GM12878 (cell line): ENCODE measurements at regions not wholly inside any gene's neighbourhood (a gene's known extent, or its start where the extent isn't known, plus 50 kb on each side); places are given as distances from the start of the nearest gene placed in this dataset.

Experiments
- ATAC-seq: fragments of 200-7000 bp; cut with Tn5 transposase; 3 replicates; pipeline ENCODE4 v1.9.1; 2020; ENCODE audit warnings: mild to moderate bottlenecking, moderate library complexity
- BruUV-seq: library from RNA; stranded (reverse); fragments of 400-500 nt; replicated peaks from 2 replicates; lab custom pipeline; 2021; lab: Mats Ljungman, UMichigan
- CTCF ChIA-PET: fragments of 300-600 bp; sonication (Branson Sonifier 250); formaldehyde crosslinking; extraction: SDS; loops from one replicate; lab custom pipeline; 2021; ENCODE audit warnings: inconsistent platforms; lab: Yijun Ruan, JAX
- POLR2A ChIA-PET: fragments of 350-600 bp; formaldehyde crosslinking; extraction: SDS; loops from one replicate; lab custom pipeline; 2021; ENCODE audit warnings: inconsistent platforms; lab: Charles Lee
- RAD21 ChIA-PET: fragments of 300-600 bp; sonication (Branson Sonifier 250); formaldehyde crosslinking; loops from one replicate; lab custom pipeline; 2023; ENCODE audit warnings: antibody characterized with exemption; ENCODE audit not compliant: unreplicated experiment; lab: Charles Lee
- SMC1A ChIA-PET: fragments of 300-600 bp; sonication (Branson Sonifier 250); formaldehyde crosslinking; loops from one replicate; lab custom pipeline; 2023; ENCODE audit not compliant: unreplicated experiment, uncharacterized antibody; lab: Charles Lee
- DNase-seq: peaks from one replicate; pipeline ENCODE4 v3.0.0-alpha.2; 2011; ENCODE audit warnings: low read depth, low spot score
- FAIRE-seq: peaks from 3 replicates; lab custom pipeline; 2011; peaks lifted over from hg19 to GRCh38; lab: Jason Lieb, UNC
- H2AFZ ChIP-seq: 2 replicates; pipeline ENCODE4 v1.6.0; 2011; ENCODE audit warnings: low read depth, low read length, control low read depth; ENCODE audit not compliant: control insufficient read depth
- H3K27ac ChIP-seq: 2 replicates; pipeline ENCODE4 v1.5.1; 2011; ENCODE audit warnings: control low read depth; ENCODE audit not compliant: control insufficient read depth, insufficient read depth
- H3K27me3 ChIP-seq, 2 experiments: replicated peaks in 1 of 2; 2 replicates each; pipeline versions ENCODE4 v1.6.0 to v1.6.1; 2011; ENCODE audit warnings: low read length in 1 of 2; ENCODE audit not compliant: control insufficient read depth in 2 of 2, insufficient read depth in 2 of 2
- H3K36me3 ChIP-seq, 2 experiments: 2 replicates each; pipeline ENCODE4 v1.5.1; 2011; ENCODE audit warnings: low read length in 1 of 2; ENCODE audit not compliant: control insufficient read depth in 2 of 2, insufficient read depth in 2 of 2
- H3K4me1 ChIP-seq: 2 replicates; pipeline ENCODE4 v1.6.1; 2011; ENCODE audit warnings: mild to moderate bottlenecking, low read length, moderate library complexity, mixed read lengths; ENCODE audit not compliant: control insufficient read depth, insufficient read depth
- H3K4me2 ChIP-seq: 2 replicates; pipeline ENCODE4 v1.6.0; 2011; ENCODE audit warnings: control low read depth; ENCODE audit not compliant: control insufficient read depth, insufficient read depth
- H3K4me3 ChIP-seq: fragments of 200-600 bp; sonication (generic); 2 replicates; pipeline ENCODE4 v1.5.1; 2016
- H3K79me2 ChIP-seq: 2 replicates; pipeline ENCODE4 v1.6.0; 2011; ENCODE audit warnings: low read length; ENCODE audit not compliant: control insufficient read depth, insufficient read depth
- H3K9ac ChIP-seq: 2 replicates; pipeline ENCODE4 v1.8.0; 2011; ENCODE audit warnings: low read length, control low read depth, mixed read lengths; ENCODE audit not compliant: control insufficient read depth, insufficient read depth
- H3K9me3 ChIP-seq: replicated peaks from 3 replicates; pipeline ENCODE4 v1.5.1; 2011; ENCODE audit warnings: mild to moderate bottlenecking, low read length; ENCODE audit not compliant: control insufficient read depth, insufficient read depth
- H4K20me1 ChIP-seq: 2 replicates; pipeline ENCODE4 v1.6.0; 2011; ENCODE audit not compliant: control insufficient read depth, insufficient read depth
- BMI1 ChIP-seq: fragments of 450-650 bp; IDR thresholded peaks from 2 replicates; pipeline ENCODE4 v1.6.1; 2016; ENCODE audit warnings: mild to moderate bottlenecking, moderate library complexity, borderline replicate concordance
- EP300 ChIP-seq, 2 experiments: fragments of 150-350 bp in 1 of 2; IDR thresholded peaks; 2 replicates each; pipeline ENCODE4 v1.6.1; 2011 to 2012; ENCODE audit warnings: low read depth in 2 of 2, low read length in 2 of 2, borderline replicate concordance in 1 of 2, improper control_type of control experiment in 1 of 2, inconsistent platforms in 1 of 2; ENCODE audit not compliant: control insufficient read depth in 1 of 2
- FOXK2 ChIP-seq: fragments of 450-650 bp; IDR thresholded peaks from 2 replicates; pipeline ENCODE4 v1.6.1; 2017; ENCODE audit warnings: mild to moderate bottlenecking, moderate library complexity
- KDM1A ChIP-seq: fragments of 200-600 bp; sonication (generic); IDR thresholded peaks from 2 replicates; pipeline ENCODE4 v1.6.1; 2016; ENCODE audit warnings: borderline replicate concordance
- POLR2AphosphoS5 ChIP-seq: IDR thresholded peaks from 2 replicates; pipeline ENCODE4 v1.6.1; 2011; ENCODE audit warnings: mild to moderate bottlenecking, low read length, inconsistent platforms
- RCOR1 ChIP-seq: conservative IDR thresholded peaks from 2 replicates; pipeline ENCODE4 v1.6.1; 2012; ENCODE audit warnings: low read depth, low read length, improper control_type of control experiment
- SMAD1 ChIP-seq: fragments of 450-650 bp; IDR thresholded peaks from 2 replicates; pipeline ENCODE4 v1.6.1; 2018; ENCODE audit warnings: mild to moderate bottlenecking, low read depth; ENCODE audit not compliant: partially characterized antibody
- TAF1 ChIP-seq: IDR thresholded peaks from 2 replicates; pipeline ENCODE4 v1.6.1; 2011; ENCODE audit warnings: mild to moderate bottlenecking, low read depth, low read length, borderline replicate concordance
- TBL1XR1 ChIP-seq: IDR thresholded peaks from 2 replicates; pipeline ENCODE4 v1.6.1; 2012; ENCODE audit warnings: low read depth, low read length, improper control_type of control experiment
- WRNIP1 ChIP-seq: IDR thresholded peaks from 2 replicates; pipeline ENCODE4 v1.6.1; 2011; ENCODE audit warnings: low read depth, low read length, improper control_type of control experiment, borderline replicate concordance
- WGBS: methylation state at CpG from one replicate; pipeline ENCODE4 v1.1.6; 2016; ENCODE audit warnings: low lambda C conversion rate; ENCODE audit not compliant: insufficient replicate concordance, insufficient coverage; ENCODE audit errors: missing lambda C conversion rate; 5-methylcytosine and 5-hydroxymethylcytosine counted together
- in situ Hi-C: fragments of 300-500 bp; cut with MboI; formaldehyde crosslinking; loops from 9 replicates; pipeline ENCODE4 v1.14.3; 2018; ENCODE audit warnings: mixed read lengths
- intact Hi-C: fragments of 100-400 bp; cut with micrococcal nuclease; formaldehyde crosslinking; loops from one replicate; pipeline ENCODE4 v1.14.2; 2022; ENCODE audit not compliant: unreplicated experiment
- TF ChIP-seq, protein P1 (sequence below): IDR thresholded peaks from 2 replicates; pipeline ENCODE4 v1.6.1; 2011; ENCODE audit warnings: borderline replicate concordance, low read depth, mild to moderate bottlenecking, moderate library complexity, mixed read lengths, low read length; ENCODE audit not compliant: insufficient read depth; ENCODE audit errors: extremely low read length
- TF ChIP-seq, protein P2 (sequence below): fragments of 450-650 bp; IDR thresholded peaks from 2 replicates; pipeline ENCODE4 v1.6.1; 2016; ENCODE audit warnings: mild to moderate bottlenecking, moderate library complexity, borderline replicate concordance
- TF ChIP-seq, protein P3 (sequence below): fragments of 450-650 bp; formaldehyde crosslinking; IDR thresholded peaks from 2 replicates; pipeline ENCODE4 v1.5.0; 2022; ENCODE audit warnings: mild to moderate bottlenecking, missing genetic modification characterization

DNA sequence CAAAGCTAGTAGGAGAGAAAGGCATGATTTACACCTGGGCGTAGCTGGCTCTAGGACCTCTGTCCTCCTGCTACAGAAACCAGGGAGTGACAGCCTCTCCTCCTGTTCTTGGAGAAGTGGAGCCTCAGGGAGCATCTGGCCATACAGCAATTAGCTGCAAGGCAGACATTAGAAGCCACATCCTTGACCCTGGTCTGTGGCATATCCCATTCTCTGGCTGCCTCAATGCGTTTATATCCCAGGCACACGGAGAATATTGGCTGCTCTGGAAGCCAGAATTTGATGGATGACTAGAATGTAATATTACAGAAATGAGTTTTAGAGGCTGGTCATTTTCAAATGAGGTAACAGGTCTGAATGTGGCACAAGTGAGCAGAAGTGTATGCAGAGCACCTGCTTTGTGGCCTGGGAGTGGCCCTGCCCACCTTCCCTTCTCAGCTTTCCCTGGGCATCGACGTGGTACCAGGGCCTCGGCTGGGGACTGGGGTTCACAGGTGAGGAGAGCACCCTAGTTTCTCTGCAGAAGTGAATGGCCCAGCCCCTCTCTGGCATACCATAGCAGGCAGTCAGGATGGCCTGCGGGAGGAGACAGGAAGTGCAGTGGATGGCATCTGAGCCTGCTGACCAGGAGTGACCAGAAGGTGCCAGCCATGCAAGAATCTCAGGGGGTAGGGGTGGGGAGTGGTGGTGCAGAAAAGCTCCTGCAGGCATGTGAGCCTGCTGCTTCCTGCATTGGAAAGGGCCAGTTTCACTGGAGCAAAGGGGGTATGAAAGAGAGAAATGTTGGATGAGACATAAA, 367.2 kb upstream of the ZNF32 start:
- RAD21 ChIA-PET: interaction anchor here (1.3 to 1.6 kb wide), 2 partner anchors 10 to 15 kb away, joined by 3 to 4 read pairs; no protein-coding TSS in a partner anchor
- Histone ChIP-seq H2AFZ (no peak overlapping the region), H3K36me3 (no peaks in the 10 kb centered on the region), H3K27me3 (no peaks in the 10 kb centered on the region; a peak in 1 of 4 replicates), H3K4me3 (no peak overlapping the region), H3K9ac (no peak overlapping the region), H3K79me2 (no peaks in the 10 kb centered on the region), H3K27ac (no peak overlapping the region), H3K4me2 (no peak overlapping the region), H3K4me1 (peaks cover 28% of the 10 kb centered on the region), H3K9me3 (no peaks in the 10 kb centered on the region), H4K20me1 (no peaks in the 10 kb centered on the region)
- intact Hi-C loops (no loop called here), in situ Hi-C loops (loop anchor here (25.0 kb wide), 1 partner anchor 604 kb away; the partner anchor contains the start of gene HNRNPF)
- SMC1A ChIA-PET: interaction anchor here (1.4 to 1.8 kb wide), 2 partner anchors 11 to 14 kb away, joined by 4 read pairs; no protein-coding TSS in a partner anchor
- POLR2A ChIA-PET: no interaction called here
- BruUV-seq: no TSS peak
- DNase-seq: no peak
- ATAC-seq: no peak
- CTCF ChIA-PET: no interaction called here
- FAIRE-seq: no peak
- 81% methylated on average over 7 of the region's 7 CpGs for WGBS
- TF ChIP-seq WRNIP1 (no peak), BMI1 (no peak), FOXK2 (no peak), TAF1 (no peak), EP300 (IDR thresholded peaks at IDR 0.05; ENCODE audit: borderline replicate concordance in 1 of 2, control insufficient read depth in 1 of 2, low read depth in 2 of 2, low read length in 2 of 2) (no peak), SMAD1 (no peak), KDM1A (no peak), TBL1XR1 (no peak), RCOR1 (no peak), POLR2AphosphoS5 (no peak)
- TF ChIP-seq, protein P1, sequence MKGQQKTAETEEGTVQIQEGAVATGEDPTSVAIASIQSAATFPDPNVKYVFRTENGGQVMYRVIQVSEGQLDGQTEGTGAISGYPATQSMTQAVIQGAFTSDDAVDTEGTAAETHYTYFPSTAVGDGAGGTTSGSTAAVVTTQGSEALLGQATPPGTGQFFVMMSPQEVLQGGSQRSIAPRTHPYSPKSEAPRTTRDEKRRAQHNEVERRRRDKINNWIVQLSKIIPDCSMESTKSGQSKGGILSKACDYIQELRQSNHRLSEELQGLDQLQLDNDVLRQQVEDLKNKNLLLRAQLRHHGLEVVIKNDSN: no peak
- TF ChIP-seq, protein P2, sequence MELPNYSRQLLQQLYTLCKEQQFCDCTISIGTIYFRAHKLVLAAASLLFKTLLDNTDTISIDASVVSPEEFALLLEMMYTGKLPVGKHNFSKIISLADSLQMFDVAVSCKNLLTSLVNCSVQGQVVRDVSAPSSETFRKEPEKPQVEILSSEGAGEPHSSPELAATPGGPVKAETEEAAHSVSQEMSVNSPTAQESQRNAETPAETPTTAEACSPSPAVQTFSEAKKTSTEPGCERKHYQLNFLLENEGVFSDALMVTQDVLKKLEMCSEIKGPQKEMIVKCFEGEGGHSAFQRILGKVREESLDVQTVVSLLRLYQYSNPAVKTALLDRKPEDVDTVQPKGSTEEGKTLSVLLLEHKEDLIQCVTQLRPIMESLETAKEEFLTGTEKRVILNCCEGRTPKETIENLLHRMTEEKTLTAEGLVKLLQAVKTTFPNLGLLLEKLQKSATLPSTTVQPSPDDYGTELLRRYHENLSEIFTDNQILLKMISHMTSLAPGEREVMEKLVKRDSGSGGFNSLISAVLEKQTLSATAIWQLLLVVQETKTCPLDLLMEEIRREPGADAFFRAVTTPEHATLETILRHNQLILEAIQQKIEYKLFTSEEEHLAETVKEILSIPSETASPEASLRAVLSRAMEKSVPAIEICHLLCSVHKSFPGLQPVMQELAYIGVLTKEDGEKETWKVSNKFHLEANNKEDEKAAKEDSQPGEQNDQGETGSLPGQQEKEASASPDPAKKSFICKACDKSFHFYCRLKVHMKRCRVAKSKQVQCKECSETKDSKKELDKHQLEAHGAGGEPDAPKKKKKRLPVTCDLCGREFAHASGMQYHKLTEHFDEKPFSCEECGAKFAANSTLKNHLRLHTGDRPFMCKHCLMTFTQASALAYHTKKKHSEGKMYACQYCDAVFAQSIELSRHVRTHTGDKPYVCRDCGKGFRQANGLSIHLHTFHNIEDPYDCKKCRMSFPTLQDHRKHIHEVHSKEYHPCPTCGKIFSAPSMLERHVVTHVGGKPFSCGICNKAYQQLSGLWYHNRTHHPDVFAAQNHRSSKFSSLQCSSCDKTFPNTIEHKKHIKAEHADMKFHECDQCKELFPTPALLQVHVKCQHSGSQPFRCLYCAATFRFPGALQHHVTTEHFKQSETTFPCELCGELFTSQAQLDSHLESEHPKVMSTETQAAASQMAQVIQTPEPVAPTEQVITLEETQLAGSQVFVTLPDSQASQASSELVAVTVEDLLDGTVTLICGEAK: no peak
- TF ChIP-seq, protein P3, sequence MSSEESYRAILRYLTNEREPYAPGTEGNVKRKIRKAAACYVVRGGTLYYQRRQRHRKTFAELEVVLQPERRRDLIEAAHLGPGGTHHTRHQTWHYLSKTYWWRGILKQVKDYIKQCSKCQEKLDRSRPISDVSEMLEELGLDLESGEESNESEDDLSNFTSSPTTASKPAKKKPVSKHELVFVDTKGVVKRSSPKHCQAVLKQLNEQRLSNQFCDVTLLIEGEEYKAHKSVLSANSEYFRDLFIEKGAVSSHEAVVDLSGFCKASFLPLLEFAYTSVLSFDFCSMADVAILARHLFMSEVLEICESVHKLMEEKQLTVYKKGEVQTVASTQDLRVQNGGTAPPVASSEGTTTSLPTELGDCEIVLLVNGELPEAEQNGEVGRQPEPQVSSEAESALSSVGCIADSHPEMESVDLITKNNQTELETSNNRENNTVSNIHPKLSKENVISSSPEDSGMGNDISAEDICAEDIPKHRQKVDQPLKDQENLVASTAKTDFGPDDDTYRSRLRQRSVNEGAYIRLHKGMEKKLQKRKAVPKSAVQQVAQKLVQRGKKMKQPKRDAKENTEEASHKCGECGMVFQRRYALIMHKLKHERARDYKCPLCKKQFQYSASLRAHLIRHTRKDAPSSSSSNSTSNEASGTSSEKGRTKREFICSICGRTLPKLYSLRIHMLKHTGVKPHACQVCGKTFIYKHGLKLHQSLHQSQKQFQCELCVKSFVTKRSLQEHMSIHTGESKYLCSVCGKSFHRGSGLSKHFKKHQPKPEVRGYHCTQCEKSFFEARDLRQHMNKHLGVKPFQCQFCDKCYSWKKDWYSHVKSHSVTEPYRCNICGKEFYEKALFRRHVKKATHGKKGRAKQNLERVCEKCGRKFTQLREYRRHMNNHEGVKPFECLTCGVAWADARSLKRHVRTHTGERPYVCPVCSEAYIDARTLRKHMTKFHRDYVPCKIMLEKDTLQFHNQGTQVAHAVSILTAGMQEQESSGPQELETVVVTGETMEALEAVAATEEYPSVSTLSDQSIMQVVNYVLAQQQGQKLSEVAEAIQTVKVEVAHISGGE (CRISPR knock-in tag): no peak
